ENCODE measurements at regions not wholly inside any gene's neighbourhood (a gene's known extent, or its start where the extent isn't known, plus 50 kb on each side); places are given as distances from the start of the nearest gene placed in this dataset.
A peak's percentile ranks its signal among the peaks of the same experiment; 100 is the strongest.
"Not testable (repeated sequence)": the region's sequence is repeated elsewhere in the genome, so short reads cannot be mapped to it uniquely, and the experiment has no call there.

- not testable (repeated sequence) for DNase-seq (ENCODE audit: low read depth in 2 of 3, low spot score in 2 of 3)
These were observed 3732.0 kb upstream of the OR11H1 start for GRCh38 chr22:11795979-11796378.

- DNase-seq (ENCODE audit: low read depth in 2 of 3, low spot score in 2 of 3) = peak in 1 of 3 experiments; percentile 7
These were observed 3712.5 kb upstream of the OR11H1 start for GRCh38 chr22:11815481-11815880.

- DNase-seq (ENCODE audit: low read depth in 2 of 3, low spot score in 2 of 3) = not testable (repeated sequence)
These were observed 3709.1 kb upstream of the OR11H1 start for GRCh38 chr22:11818845-11819244.

GRCh38 chr22:11822326-11822725 is 3705.7 kb upstream of the OR11H1 start:
- not testable (repeated sequence) for DNase-seq (ENCODE audit: low read depth in 2 of 3, low spot score in 2 of 3)

GRCh38 chr22:11825009-11825408 is 3703.0 kb upstream of the OR11H1 start:
- not testable (repeated sequence) for DNase-seq (ENCODE audit: low read depth in 2 of 3, low spot score in 2 of 3)

- DNase-seq (ENCODE audit: low read depth in 2 of 3, low spot score in 2 of 3) = not testable (repeated sequence)
These were observed 3702.0 kb upstream of the OR11H1 start for GRCh38 chr22:11826000-11826399.

- peak in 1 of 3 experiments; percentile 0 for DNase-seq (ENCODE audit: low read depth in 2 of 3, low spot score in 2 of 3)
These were observed 3698.6 kb upstream of the OR11H1 start for GRCh38 chr22:11829426-11829825.
